ENCODE measurements at regions not wholly inside any gene's neighbourhood (a gene's known extent, or its start where the extent isn't known, plus 50 kb on each side); places are given as distances from the start of the nearest gene placed in this dataset.

DNA sequence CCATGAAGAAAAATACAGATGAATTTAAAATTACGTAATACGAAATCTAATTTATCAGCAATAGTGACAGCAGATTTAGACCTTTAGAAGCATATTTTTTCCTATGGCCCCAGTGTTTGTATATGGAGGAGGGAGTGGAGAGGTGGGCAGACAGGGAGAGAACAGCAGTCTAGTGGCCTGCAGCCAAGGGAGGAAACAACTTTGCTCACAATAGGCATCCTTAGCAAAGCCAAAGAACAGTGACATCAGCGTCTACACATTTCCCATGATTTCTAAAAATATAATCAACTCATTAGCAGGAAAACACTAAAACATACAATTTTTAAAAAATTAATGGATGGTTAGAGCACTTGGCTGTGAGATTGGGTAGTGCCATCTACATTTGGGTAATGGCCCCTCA lies 622.6 kb upstream of the ATP2B1 start:
- Histone ChIP-seq H3K56ac (ENCODE audit: low read length) (no peak overlapping the region), H3K23ac (ENCODE audit: low read length) (no peak overlapping the region), H4K5ac (ENCODE audit: low read length) (no peak overlapping the region), H3K4me1 (ENCODE audit: control insufficient read depth, low read depth, low read length) (no peaks in the 10 kb centered on the region), H2BK120ac (ENCODE audit: low read depth, low read length) (no peak overlapping the region), H3K9ac (ENCODE audit: low read length) (no peak overlapping the region), H2BK15ac (replicated peaks; ENCODE audit: low read depth) (no peak overlapping the region), H3K27me3 (ENCODE audit: insufficient read depth, low read length, poor library complexity) (no peaks in the 10 kb centered on the region), H3K4me3 (ENCODE audit: low read length) (no peak overlapping the region), H3K4ac (ENCODE audit: low read depth, low read length) (no peak overlapping the region), H3K79me1 (ENCODE audit: low read length) (no peaks in the 10 kb centered on the region), H2AK5ac (ENCODE audit: low read length) (no peak overlapping the region), H4K8ac (ENCODE audit: low read depth, low read length) (no peak overlapping the region), H3K18ac (ENCODE audit: low read length) (no peak overlapping the region), H3K4me2 (ENCODE audit: low read length) (no peak overlapping the region), H3K79me2 (ENCODE audit: control insufficient read depth, insufficient read depth, low read length) (no peaks in the 10 kb centered on the region), H3K27ac (ENCODE audit: low read depth, low read length) (no peak overlapping the region), H2BK5ac (ENCODE audit: low read length) (no peak overlapping the region), H3K36me3 (ENCODE audit: control insufficient read depth, insufficient read depth, low read length) (no peaks in the 10 kb centered on the region)
- no CpG with 5 or more reads among the region's 3 CpGs for WGBS (ENCODE audit: extremely low coverage, insufficient coverage, low lambda C conversion rate)
- DNase-seq = no peak

DNA sequence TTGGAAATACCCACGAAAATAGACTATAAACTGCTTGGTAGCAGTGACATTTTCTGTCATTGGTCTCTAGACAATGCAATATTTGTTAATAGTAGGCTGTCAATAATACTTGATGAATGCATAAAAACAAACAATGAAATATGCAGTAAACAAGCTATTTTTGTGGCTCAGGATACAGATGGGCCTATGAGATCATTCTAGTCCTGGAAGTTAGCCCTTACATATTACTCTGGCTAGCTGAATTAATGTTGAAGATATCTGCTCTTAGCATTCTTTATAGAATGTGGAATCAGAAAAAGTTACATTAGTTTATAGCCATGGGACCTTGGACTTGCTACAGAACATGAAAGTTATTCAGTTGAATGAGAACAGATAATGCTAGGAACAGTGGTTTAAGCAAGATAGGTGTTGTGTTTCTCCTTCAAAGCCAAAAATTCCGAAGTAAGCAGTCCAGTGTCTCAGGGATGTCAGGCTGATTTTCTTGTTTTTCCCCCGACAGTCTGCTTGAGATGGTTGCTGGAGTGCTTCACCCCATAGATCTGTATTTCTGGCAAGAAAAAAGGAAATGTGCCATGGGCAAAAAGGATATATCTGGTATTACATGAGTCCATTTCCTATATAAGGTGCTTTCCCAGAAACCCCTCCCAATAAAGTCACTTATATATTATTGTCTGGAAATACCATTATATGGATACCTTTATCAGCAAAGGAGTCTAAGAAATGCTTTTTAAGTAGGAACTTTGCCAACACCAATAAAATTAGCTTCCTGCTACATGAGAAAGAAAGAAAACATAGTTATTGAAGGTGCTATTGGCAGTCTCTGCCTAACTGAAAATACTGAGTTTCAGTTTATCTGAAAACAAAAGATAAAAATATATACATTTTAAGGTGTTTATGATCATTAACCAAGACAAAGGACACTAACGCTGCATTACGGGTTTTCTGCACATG lies 619.4 kb upstream of the ATP2B1 start:
- no peaks in the 10 kb centered on the region for H3K27me3 ChIP-seq (ENCODE audit: insufficient read depth, low read length, poor library complexity)
- H3K23ac ChIP-seq (ENCODE audit: low read length) = no peak overlapping the region
- no CpG with 5 or more reads among the region's 5 CpGs for WGBS (ENCODE audit: extremely low coverage, insufficient coverage, low lambda C conversion rate)
- no peaks in the 10 kb centered on the region for H3K4me1 ChIP-seq (ENCODE audit: control insufficient read depth, low read depth, low read length)
- no peak overlapping the region for H4K8ac ChIP-seq (ENCODE audit: low read depth, low read length)
- no peak overlapping the region for H3K9ac ChIP-seq (ENCODE audit: low read length)
- no peak overlapping the region for H4K5ac ChIP-seq (ENCODE audit: low read length)
- no peak overlapping the region for H3K4me2 ChIP-seq (ENCODE audit: low read length)
- no peaks in the 10 kb centered on the region for H3K79me2 ChIP-seq (ENCODE audit: control insufficient read depth, insufficient read depth, low read length)
- H2BK120ac ChIP-seq (ENCODE audit: low read depth, low read length) = no peak overlapping the region
- H3K36me3 ChIP-seq (ENCODE audit: control insufficient read depth, insufficient read depth, low read length) = no peaks in the 10 kb centered on the region
- no peak for DNase-seq
- H3K27ac ChIP-seq (ENCODE audit: low read depth, low read length) = no peak overlapping the region
- H3K56ac ChIP-seq (ENCODE audit: low read length) = no peak overlapping the region
- H2BK5ac ChIP-seq (ENCODE audit: low read length) = no peak overlapping the region
- H3K18ac ChIP-seq (ENCODE audit: low read length) = no peak overlapping the region
- no peak overlapping the region for H2AK5ac ChIP-seq (ENCODE audit: low read length)
- H3K79me1 ChIP-seq (ENCODE audit: low read length) = no peaks in the 10 kb centered on the region
- H3K4ac ChIP-seq (ENCODE audit: low read depth, low read length) = no peak overlapping the region
- no peak overlapping the region for H2BK15ac ChIP-seq (replicated peaks; ENCODE audit: low read depth)
- no peak overlapping the region for H3K4me3 ChIP-seq (ENCODE audit: low read length)

- Histone ChIP-seq H3K27me3 (ENCODE audit: insufficient read depth, low read length, poor library complexity) (no peaks in the 10 kb centered on the region), H3K79me2 (ENCODE audit: control insufficient read depth, insufficient read depth, low read length) (no peaks in the 10 kb centered on the region), H3K23ac (ENCODE audit: low read length) (no peak overlapping the region), H3K4me3 (ENCODE audit: low read length) (no peak overlapping the region), H3K27ac (ENCODE audit: low read depth, low read length) (no peak overlapping the region), H2BK5ac (ENCODE audit: low read length) (no peak overlapping the region), H4K5ac (ENCODE audit: low read length) (no peak overlapping the region), H2BK15ac (replicated peaks; ENCODE audit: low read depth) (no peak overlapping the region), H3K4ac (ENCODE audit: low read depth, low read length) (no peak overlapping the region), H2BK120ac (ENCODE audit: low read depth, low read length) (no peak overlapping the region), H4K8ac (ENCODE audit: low read depth, low read length) (no peak overlapping the region), H3K4me2 (ENCODE audit: low read length) (no peak overlapping the region), H3K79me1 (ENCODE audit: low read length) (no peaks in the 10 kb centered on the region), H3K4me1 (ENCODE audit: control insufficient read depth, low read depth, low read length) (no peaks in the 10 kb centered on the region), H2AK5ac (ENCODE audit: low read length) (no peak overlapping the region), H3K9ac (ENCODE audit: low read length) (no peak overlapping the region), H3K36me3 (ENCODE audit: control insufficient read depth, insufficient read depth, low read length) (no peaks in the 10 kb centered on the region), H3K18ac (ENCODE audit: low read length) (no peak overlapping the region), H3K56ac (ENCODE audit: low read length) (no peak overlapping the region)
- no peak for DNase-seq
- WGBS (ENCODE audit: extremely low coverage, insufficient coverage, low lambda C conversion rate) = no CpG with 5 or more reads among the region's 1 CpG
Observed at GRCh38 chr12:90323217-90323616, 614.6 kb upstream of the ATP2B1 start.

DNA sequence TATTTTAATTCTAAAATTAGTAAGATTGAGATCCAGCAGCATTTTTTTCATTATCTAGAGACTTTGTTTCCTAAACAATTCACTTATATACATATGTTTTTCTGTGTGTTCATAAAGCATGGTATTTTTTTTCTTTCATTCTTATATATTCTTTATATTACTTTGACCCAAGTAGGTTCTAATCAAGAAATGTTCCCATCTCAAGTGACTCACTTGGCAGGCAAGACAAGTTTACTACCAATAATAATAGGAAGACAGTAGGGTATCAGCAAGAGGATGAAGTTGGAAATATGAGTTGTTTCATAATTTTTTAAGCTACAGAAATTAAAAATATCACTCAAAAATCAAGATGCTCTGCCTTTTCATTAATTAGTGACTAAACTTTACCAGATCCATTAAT lies 613.4 kb upstream of the ATP2B1 start:
- Histone ChIP-seq H3K79me1 (ENCODE audit: low read length) (no peaks in the 10 kb centered on the region), H4K8ac (ENCODE audit: low read depth, low read length) (no peak overlapping the region), H4K5ac (ENCODE audit: low read length) (no peak overlapping the region)

DNA sequence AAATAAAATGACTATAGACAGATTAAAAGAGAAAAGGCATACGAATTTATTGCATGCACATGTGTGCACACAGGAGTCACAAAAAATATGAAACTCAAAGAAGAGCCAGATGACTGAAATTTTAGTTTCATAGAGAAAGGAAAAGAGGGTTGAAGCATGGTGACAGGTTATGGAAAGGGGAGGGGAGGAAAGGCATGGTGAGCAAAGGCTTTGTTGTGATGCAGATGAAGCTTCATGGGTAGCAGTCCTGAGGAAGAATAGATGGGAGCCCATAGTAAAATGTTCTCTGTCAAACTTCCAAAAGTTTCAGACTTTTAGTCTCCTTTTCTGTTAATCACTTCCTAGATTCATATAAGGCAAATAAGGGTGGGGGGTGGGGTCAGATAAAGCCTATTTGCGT lies 612.7 kb upstream of the ATP2B1 start:
- Histone ChIP-seq H2AK5ac (ENCODE audit: low read length) (no peak overlapping the region), H3K4me2 (ENCODE audit: low read length) (no peak overlapping the region), H3K56ac (ENCODE audit: low read length) (no peak overlapping the region), H4K8ac (ENCODE audit: low read depth, low read length) (no peak overlapping the region), H4K5ac (ENCODE audit: low read length) (no peak overlapping the region), H3K27me3 (ENCODE audit: insufficient read depth, low read length, poor library complexity) (no peaks in the 10 kb centered on the region), H3K9ac (ENCODE audit: low read length) (no peak overlapping the region), H2BK5ac (ENCODE audit: low read length) (no peak overlapping the region), H2BK120ac (ENCODE audit: low read depth, low read length) (no peak overlapping the region), H3K79me2 (ENCODE audit: control insufficient read depth, insufficient read depth, low read length) (no peaks in the 10 kb centered on the region), H3K27ac (ENCODE audit: low read depth, low read length) (no peak overlapping the region), H3K18ac (ENCODE audit: low read length) (no peak overlapping the region), H3K4me3 (ENCODE audit: low read length) (no peak overlapping the region), H3K4me1 (ENCODE audit: control insufficient read depth, low read depth, low read length) (no peaks in the 10 kb centered on the region), H3K36me3 (ENCODE audit: control insufficient read depth, insufficient read depth, low read length) (no peaks in the 10 kb centered on the region), H3K79me1 (ENCODE audit: low read length) (no peaks in the 10 kb centered on the region), H3K23ac (ENCODE audit: low read length) (no peak overlapping the region), H2BK15ac (replicated peaks; ENCODE audit: low read depth) (no peak overlapping the region), H3K4ac (ENCODE audit: low read depth, low read length) (no peak overlapping the region)
- WGBS (ENCODE audit: extremely low coverage, insufficient coverage, low lambda C conversion rate) = no CpG with 5 or more reads among the region's 2 CpGs
- DNase-seq = no peak

More for the DNA sequence above, 613.4 kb upstream of the ATP2B1 start:
- Histone ChIP-seq H3K36me3 (ENCODE audit: control insufficient read depth, insufficient read depth, low read length) (no peaks in the 10 kb centered on the region), H3K79me2 (ENCODE audit: control insufficient read depth, insufficient read depth, low read length) (no peaks in the 10 kb centered on the region), H2BK120ac (ENCODE audit: low read depth, low read length) (no peak overlapping the region), H3K4me1 (ENCODE audit: control insufficient read depth, low read depth, low read length) (no peaks in the 10 kb centered on the region), H2AK5ac (ENCODE audit: low read length) (no peak overlapping the region), H3K4me3 (ENCODE audit: low read length) (no peak overlapping the region), H3K27ac (ENCODE audit: low read depth, low read length) (no peak overlapping the region), H3K4me2 (ENCODE audit: low read length) (no peak overlapping the region), H3K4ac (ENCODE audit: low read depth, low read length) (no peak overlapping the region), H2BK15ac (replicated peaks; ENCODE audit: low read depth) (no peak overlapping the region), H3K9ac (ENCODE audit: low read length) (no peak overlapping the region), H3K23ac (ENCODE audit: low read length) (no peak overlapping the region), H2BK5ac (ENCODE audit: low read length) (no peak overlapping the region), H3K27me3 (ENCODE audit: insufficient read depth, low read length, poor library complexity) (no peaks in the 10 kb centered on the region), H3K18ac (ENCODE audit: low read length) (no peak overlapping the region), H3K56ac (ENCODE audit: low read length) (no peak overlapping the region)
- DNase-seq = no peak

GRCh38 chr12:90311561-90311960 lies 602.9 kb upstream of the ATP2B1 start:
- no peaks in the 10 kb centered on the region for H3K79me1 ChIP-seq (ENCODE audit: low read length)
- no peak overlapping the region for H3K9ac ChIP-seq (ENCODE audit: low read length)
- no peak overlapping the region for H3K4me3 ChIP-seq (ENCODE audit: low read length)
- no peak overlapping the region for H3K4ac ChIP-seq (ENCODE audit: low read depth, low read length)
- no peaks in the 10 kb centered on the region for H3K79me2 ChIP-seq (ENCODE audit: control insufficient read depth, insufficient read depth, low read length)
- no peaks in the 10 kb centered on the region for H3K27me3 ChIP-seq (ENCODE audit: insufficient read depth, low read length, poor library complexity)
- H4K5ac ChIP-seq (ENCODE audit: low read length) = no peak overlapping the region
- H4K8ac ChIP-seq (ENCODE audit: low read depth, low read length) = no peak overlapping the region
- no peak overlapping the region for H3K56ac ChIP-seq (ENCODE audit: low read length)
- no peak for DNase-seq
- no peak overlapping the region for H2BK5ac ChIP-seq (ENCODE audit: low read length)
- H2BK120ac ChIP-seq (ENCODE audit: low read depth, low read length) = no peak overlapping the region
- no peak overlapping the region for H3K18ac ChIP-seq (ENCODE audit: low read length)
- no peak overlapping the region for H3K27ac ChIP-seq (ENCODE audit: low read depth, low read length)
- H2AK5ac ChIP-seq (ENCODE audit: low read length) = no peak overlapping the region
- no peaks in the 10 kb centered on the region for H3K36me3 ChIP-seq (ENCODE audit: control insufficient read depth, insufficient read depth, low read length)
- H3K4me1 ChIP-seq (ENCODE audit: control insufficient read depth, low read depth, low read length) = no peaks in the 10 kb centered on the region
- no peak overlapping the region for H3K23ac ChIP-seq (ENCODE audit: low read length)
- WGBS (ENCODE audit: extremely low coverage, insufficient coverage, low lambda C conversion rate) = no CpG with 5 or more reads among the region's 4 CpGs
- H2BK15ac ChIP-seq (replicated peaks; ENCODE audit: low read depth) = no peak overlapping the region
- no peak overlapping the region for H3K4me2 ChIP-seq (ENCODE audit: low read length)

All from mesendoderm (in vitro differentiated cells).